ENCODE measurements at regions not wholly inside any gene's neighbourhood (a gene's known extent, or its start where the extent isn't known, plus 50 kb on each side); places are given as distances from the start of the nearest gene placed in this dataset.

GRCh38 chr9:105858006-105858690 lies 163.8 kb downstream of the TMEM38B start:
- TF ChIP-seq CTCF (IDR thresholded peaks at IDR 0.05) (no peak), EZH2phosphoT487 (IDR thresholded peaks at IDR 0.05) (no peak), EZH2 (IDR thresholded peaks at IDR 0.05) (no peak)

Measured in neural progenitor cell (in vitro differentiated cells).